ENCODE measurements at regions not wholly inside any gene's neighbourhood (a gene's known extent, or its start where the extent isn't known, plus 50 kb on each side); places are given as distances from the start of the nearest gene placed in this dataset.
A peak's percentile ranks its signal among the peaks of the same experiment; 100 is the strongest.

DNA sequence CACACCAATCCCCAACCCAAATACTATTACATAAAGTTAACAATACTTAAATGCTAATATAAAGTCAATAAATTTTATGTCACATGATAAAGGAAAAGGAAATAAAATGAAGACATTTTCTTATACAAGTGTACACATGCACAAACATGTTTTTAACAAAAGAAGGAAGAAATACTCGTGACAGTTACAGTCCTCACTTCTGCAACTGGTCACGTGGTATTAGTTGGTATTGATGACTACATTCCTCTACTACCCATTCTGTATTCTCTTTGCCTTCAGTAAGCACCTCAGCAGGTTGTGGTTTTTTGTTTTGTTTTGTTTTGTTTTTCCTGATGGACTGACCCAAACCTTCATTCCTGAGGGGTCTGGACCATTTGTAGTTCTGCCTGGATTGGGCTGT is 176.9 kb upstream of the CCNH start:
- intact Hi-C loops (cut with micrococcal nuclease) (no loop called here), in situ Hi-C loops (cut with MboI) (no loop called here)
- no peaks in the 10 kb centered on the region for H3K4me1 ChIP-seq (replicated peaks in 1 of 2; ENCODE audit: control insufficient read depth in 2 of 2, insufficient read depth in 2 of 2, low read length in 2 of 2)
- DNase-seq (ENCODE audit: extremely low read depth in 1 of 4, low spot score in 3 of 4) (no peak), FAIRE-seq (no peak), ATAC-seq (no peak)
- WGBS (ENCODE audit: insufficient coverage, low coverage, missing lambda C conversion rate) = 0% methylated on average over 2 of the region's 2 CpGs
- no peaks in the 10 kb centered on the region for H3K9me3 ChIP-seq (replicated peaks; ENCODE audit: control insufficient read depth, insufficient read depth, low read depth, low read length)
- POLR2A ChIA-PET = no interaction called here
- BruUV-seq (replicated peaks) = no TSS peak
- no peak overlapping the region for H2AFZ ChIP-seq (ENCODE audit: low read depth, low read length)
- no peak overlapping the region for H3K4me3 ChIP-seq
- TF ChIP-seq, protein P1, sequence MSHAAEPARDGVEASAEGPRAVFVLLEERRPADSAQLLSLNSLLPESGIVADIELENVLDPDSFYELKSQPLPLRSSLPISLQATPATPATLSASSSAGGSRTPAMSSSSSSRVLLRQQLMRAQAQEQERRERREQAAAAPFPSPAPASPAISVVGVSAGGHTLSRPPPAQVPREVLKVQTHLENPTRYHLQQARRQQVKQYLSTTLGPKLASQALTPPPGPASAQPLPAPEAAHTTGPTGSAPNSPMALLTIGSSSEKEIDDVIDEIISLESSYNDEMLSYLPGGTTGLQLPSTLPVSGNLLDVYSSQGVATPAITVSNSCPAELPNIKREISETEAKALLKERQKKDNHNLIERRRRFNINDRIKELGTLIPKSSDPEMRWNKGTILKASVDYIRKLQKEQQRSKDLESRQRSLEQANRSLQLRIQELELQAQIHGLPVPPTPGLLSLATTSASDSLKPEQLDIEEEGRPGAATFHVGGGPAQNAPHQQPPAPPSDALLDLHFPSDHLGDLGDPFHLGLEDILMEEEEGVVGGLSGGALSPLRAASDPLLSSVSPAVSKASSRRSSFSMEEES (CRISPR knock-in tag; IDR thresholded peaks at IDR 0.05) = peak; percentile 77
- TF ChIP-seq NR2C1 (IDR thresholded peaks at IDR 0.05) (no peak), NR2C1 (tag; IDR thresholded peaks at IDR 0.05) (no peak)
- H3K27ac ChIP-seq (ENCODE audit: extremely low read depth, low read depth, low read length) = no peak overlapping the region
- CTCF ChIA-PET (ENCODE audit: low intra/inter-chr PET ratio) = no interaction called here
- no peak overlapping the region for H3K9ac ChIP-seq (ENCODE audit: insufficient read depth in 1 of 2, low read depth in 2 of 2, low read length in 2 of 2)
- H3K27me3 ChIP-seq (ENCODE audit: control insufficient read depth in 2 of 2, insufficient read depth in 2 of 2, low read length in 2 of 2) = no peaks in the 10 kb centered on the region
- no peaks in the 10 kb centered on the region for H3K79me2 ChIP-seq (ENCODE audit: control insufficient read depth, insufficient read depth, low read length)
- H4K20me1 ChIP-seq (replicated peaks; ENCODE audit: control insufficient read depth, insufficient read depth, low read length) = no peaks in the 10 kb centered on the region
- no peaks in the 10 kb centered on the region for H3K36me3 ChIP-seq (ENCODE audit: control insufficient read depth, insufficient read depth, low read length)
- H3K9me1 ChIP-seq (ENCODE audit: control insufficient read depth, insufficient read depth, low read length) = no peaks in the 10 kb centered on the region
- H3K4me2 ChIP-seq (ENCODE audit: insufficient read depth, low read length) = no peak overlapping the region

DNA sequence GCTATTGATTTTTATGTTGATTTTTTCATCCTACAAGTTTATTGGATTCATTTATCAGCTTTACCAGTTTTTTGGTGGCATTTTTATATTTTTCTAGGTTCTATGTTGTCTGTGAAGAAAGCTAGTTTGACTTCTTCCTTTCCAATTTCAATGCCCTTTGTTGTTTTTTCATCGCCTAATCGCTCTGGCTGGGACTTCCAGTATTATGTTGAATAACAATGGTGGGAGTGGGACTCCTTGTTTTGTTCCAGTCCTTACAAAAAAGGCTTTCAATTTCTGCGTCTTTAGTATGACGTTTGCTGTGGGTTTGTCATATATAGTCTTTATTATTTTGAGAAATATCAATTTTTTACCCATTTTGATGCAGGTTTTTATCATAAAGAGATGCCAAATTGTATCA is 175.6 kb upstream of the CCNH start:
- TF ChIP-seq EP400 (IDR thresholded peaks at IDR 0.05) = no peak
- TF ChIP-seq ERF (CRISPR knock-in tag; IDR thresholded peaks at IDR 0.05) = no peak
- no peak for TF ChIP-seq RCOR1 (IDR thresholded peaks at IDR 0.05; ENCODE audit: borderline replicate concordance in 1 of 2, low read depth in 2 of 2, low read length in 2 of 2)
- TF ChIP-seq, protein P2, sequence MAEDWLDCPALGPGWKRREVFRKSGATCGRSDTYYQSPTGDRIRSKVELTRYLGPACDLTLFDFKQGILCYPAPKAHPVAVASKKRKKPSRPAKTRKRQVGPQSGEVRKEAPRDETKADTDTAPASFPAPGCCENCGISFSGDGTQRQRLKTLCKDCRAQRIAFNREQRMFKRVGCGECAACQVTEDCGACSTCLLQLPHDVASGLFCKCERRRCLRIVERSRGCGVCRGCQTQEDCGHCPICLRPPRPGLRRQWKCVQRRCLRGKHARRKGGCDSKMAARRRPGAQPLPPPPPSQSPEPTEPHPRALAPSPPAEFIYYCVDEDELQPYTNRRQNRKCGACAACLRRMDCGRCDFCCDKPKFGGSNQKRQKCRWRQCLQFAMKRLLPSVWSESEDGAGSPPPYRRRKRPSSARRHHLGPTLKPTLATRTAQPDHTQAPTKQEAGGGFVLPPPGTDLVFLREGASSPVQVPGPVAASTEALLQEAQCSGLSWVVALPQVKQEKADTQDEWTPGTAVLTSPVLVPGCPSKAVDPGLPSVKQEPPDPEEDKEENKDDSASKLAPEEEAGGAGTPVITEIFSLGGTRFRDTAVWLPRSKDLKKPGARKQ (CRISPR knock-in tag; IDR thresholded peaks at IDR 0.05) = no peak
- no peak for TF ChIP-seq TCFL5 (CRISPR knock-in tag; conservative IDR thresholded peaks at IDR 0.05)
- TF ChIP-seq XRCC5 (IDR thresholded peaks at IDR 0.05; ENCODE audit: low read depth, low read length) = no peak
- Histone ChIP-seq H3K9me3 (replicated peaks; ENCODE audit: control insufficient read depth, insufficient read depth, low read depth, low read length) (no peaks in the 10 kb centered on the region), H3K4me1 (replicated peaks in 1 of 2; ENCODE audit: control insufficient read depth in 2 of 2, insufficient read depth in 2 of 2, low read length in 2 of 2) (no peaks in the 10 kb centered on the region), H3K27me3 (ENCODE audit: control insufficient read depth in 2 of 2, insufficient read depth in 2 of 2, low read length in 2 of 2) (no peaks in the 10 kb centered on the region), H3K27ac (ENCODE audit: extremely low read depth, low read depth, low read length) (no peak overlapping the region), H2AFZ (ENCODE audit: low read depth, low read length) (no peak overlapping the region), H3K9ac (ENCODE audit: insufficient read depth in 1 of 2, low read depth in 2 of 2, low read length in 2 of 2) (no peak overlapping the region), H4K20me1 (replicated peaks; ENCODE audit: control insufficient read depth, insufficient read depth, low read length) (no peaks in the 10 kb centered on the region), H3K36me3 (ENCODE audit: control insufficient read depth, insufficient read depth, low read length) (no peaks in the 10 kb centered on the region), H3K4me2 (ENCODE audit: insufficient read depth, low read length) (no peak overlapping the region), H3K79me2 (ENCODE audit: control insufficient read depth, insufficient read depth, low read length) (no peaks in the 10 kb centered on the region), H3K4me3 (no peak overlapping the region), H3K9me1 (ENCODE audit: control insufficient read depth, insufficient read depth, low read length) (no peaks in the 10 kb centered on the region)
- no peak for ATAC-seq
- no peak for FAIRE-seq
- 1% methylated on average over 4 of the region's 4 CpGs for WGBS (ENCODE audit: insufficient coverage, low coverage, missing lambda C conversion rate)
- CTCF ChIA-PET (ENCODE audit: low intra/inter-chr PET ratio) = no interaction called here
- in situ Hi-C loops (cut with MboI) = no loop called here
- POLR2A ChIA-PET = no interaction called here
- BruUV-seq (replicated peaks) = no TSS peak
- intact Hi-C loops (cut with micrococcal nuclease) = no loop called here
- DNase-seq (ENCODE audit: extremely low read depth in 1 of 4, low spot score in 3 of 4) = no peak

Data from K562 (cell line).